Stimulated activated memory B cell treated with anti-CD40 and anti-IgM and Interleukin-4, amounts not matched to agents 10 μg/mL and 1 μg/mL and 100 μg/mL, for 72 hours (primary cell): ENCODE measurements at regions not wholly inside any gene's neighbourhood (a gene's known extent, or its start where the extent isn't known, plus 50 kb on each side); places are given as distances from the start of the nearest gene placed in this dataset.
"Not testable (repeated sequence)": the region's sequence is repeated elsewhere in the genome, so short reads cannot be mapped to it uniquely, and the experiment has no call there.

Experiments used
- ATAC-seq: fragments of 150-1000 bp; cut with Tn5 transposase; 2 replicates; pipeline ENCODE4 v1.10.0; 2021
- H3K27ac Mint-ChIP-seq: one replicate; pipeline ENCODE4 v1.8.0; 2022; ENCODE audit warnings: mild to moderate bottlenecking, mixed read lengths
- H3K27me3 Mint-ChIP-seq: one replicate; pipeline ENCODE4 v1.8.0; 2022; ENCODE audit warnings: mixed read lengths
- H3K36me3 Mint-ChIP-seq: one replicate; pipeline ENCODE4 v1.8.0; 2022; ENCODE audit warnings: mixed read lengths
- H3K4me1 Mint-ChIP-seq: one replicate; pipeline ENCODE4 v1.8.0; 2022; ENCODE audit warnings: mixed read lengths
- H3K4me3 Mint-ChIP-seq: one replicate; pipeline ENCODE4 v1.8.0; 2022; ENCODE audit warnings: mild to moderate bottlenecking, moderate library complexity, mixed read lengths
- H3K9me3 Mint-ChIP-seq: one replicate; pipeline ENCODE4 v1.8.0; 2022; ENCODE audit warnings: mixed read lengths

GRCh38 chr2:95763074-95763473 lies 171.3 kb downstream of the TRIM43 start:
- not testable (repeated sequence) for H3K27me3 Mint-ChIP-seq, ATAC-seq, H3K4me1 Mint-ChIP-seq, H3K27ac Mint-ChIP-seq, H3K36me3 Mint-ChIP-seq, H3K4me3 Mint-ChIP-seq, H3K9me3 Mint-ChIP-seq

DNA sequence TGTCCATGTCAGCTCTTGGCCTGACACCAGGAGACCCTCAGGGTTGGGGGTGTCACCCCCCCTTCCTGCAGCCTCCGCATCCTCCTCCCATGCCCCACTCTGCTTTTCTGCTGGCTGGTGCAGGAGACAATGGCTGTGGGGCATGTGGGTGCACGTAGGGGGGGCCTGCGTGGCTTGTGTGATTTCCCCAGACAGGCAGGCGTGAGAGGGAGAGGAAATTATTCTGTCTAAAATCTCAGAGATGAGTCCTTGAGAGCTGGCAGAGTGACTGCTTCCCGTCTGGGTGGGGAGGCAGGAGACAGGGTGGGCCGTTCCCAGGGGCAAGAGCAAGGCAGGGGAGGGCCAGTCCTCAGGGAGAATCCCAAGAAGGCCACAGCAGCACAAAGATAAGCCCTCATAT lies 173.2 kb downstream of the TRIM43 start:
- H3K4me1 Mint-ChIP-seq, H3K27me3 Mint-ChIP-seq, H3K4me3 Mint-ChIP-seq, H3K9me3 Mint-ChIP-seq, H3K27ac Mint-ChIP-seq, H3K36me3 Mint-ChIP-seq, ATAC-seq: not testable (repeated sequence)

DNA sequence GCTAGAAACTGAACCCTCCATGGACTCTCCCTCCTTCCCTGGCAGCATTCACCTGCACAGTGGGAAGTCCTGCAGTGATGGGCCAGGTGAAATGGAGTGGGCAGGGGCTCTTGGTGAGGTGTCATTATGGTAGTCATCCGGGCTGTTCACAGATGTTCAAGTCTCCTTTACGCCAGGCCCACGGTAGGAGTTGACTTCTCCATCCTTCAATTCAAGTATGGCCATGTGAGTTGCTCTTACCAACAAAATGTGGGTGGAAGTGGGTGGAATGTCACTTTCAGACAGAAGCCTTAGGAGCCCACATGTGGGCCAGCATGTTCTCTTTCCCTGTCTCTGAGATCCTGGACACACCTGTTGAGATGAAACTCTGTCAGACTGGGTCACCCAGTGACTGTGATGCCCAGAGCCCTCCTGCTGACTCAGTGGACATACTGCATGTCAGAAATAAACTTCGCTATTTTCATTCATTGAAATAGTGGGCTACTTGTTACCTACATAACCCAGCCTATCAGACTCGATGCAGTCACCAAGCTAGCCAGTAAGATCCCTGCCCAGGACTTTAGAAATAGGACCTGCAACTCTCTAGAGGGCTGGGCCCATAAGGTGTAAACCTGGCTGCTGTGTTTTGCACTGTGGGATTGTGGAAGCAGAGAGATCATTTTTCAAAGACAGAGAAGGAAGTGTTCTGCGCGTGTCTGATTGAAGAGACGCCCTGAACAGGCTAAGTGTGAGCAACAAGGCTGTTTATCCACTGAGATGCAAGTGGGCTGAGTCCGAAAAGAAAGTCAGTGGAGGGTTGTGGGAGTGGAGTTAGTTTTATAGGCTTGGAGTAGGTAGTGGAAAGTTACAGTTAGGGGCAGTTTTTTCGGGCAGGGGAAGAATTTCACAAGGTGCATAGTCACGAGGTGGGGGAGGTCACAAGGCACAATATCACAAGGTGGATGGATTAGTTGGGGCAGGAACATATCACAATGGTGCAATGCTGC lies 174.4 kb downstream of the TRIM43 start:
- not testable (repeated sequence) for H3K9me3 Mint-ChIP-seq, H3K27me3 Mint-ChIP-seq, H3K36me3 Mint-ChIP-seq, H3K4me3 Mint-ChIP-seq, ATAC-seq, H3K27ac Mint-ChIP-seq, H3K4me1 Mint-ChIP-seq

DNA sequence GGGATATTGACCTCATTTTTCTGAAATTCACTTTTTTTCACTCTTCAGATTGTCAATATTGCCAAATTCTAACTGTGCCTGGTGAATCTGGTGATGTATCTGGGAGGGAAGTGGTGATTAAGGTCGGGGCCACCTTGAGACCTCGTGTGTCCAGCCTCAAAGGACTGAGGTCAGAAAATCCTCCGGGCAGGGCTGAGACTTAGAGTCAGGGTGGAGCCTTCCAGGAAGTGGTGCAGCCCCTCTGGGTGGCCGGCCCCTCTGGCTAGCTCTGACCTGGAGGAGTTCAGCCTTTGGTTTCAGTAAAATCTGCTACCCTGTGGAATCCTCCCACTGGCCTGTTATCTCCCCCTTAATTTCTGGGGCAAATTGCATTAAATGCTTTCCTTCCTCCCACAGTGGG lies 175.7 kb downstream of the TRIM43 start:
- H3K27me3 Mint-ChIP-seq, ATAC-seq, H3K36me3 Mint-ChIP-seq, H3K4me3 Mint-ChIP-seq, H3K4me1 Mint-ChIP-seq, H3K9me3 Mint-ChIP-seq, H3K27ac Mint-ChIP-seq: not testable (repeated sequence)

DNA sequence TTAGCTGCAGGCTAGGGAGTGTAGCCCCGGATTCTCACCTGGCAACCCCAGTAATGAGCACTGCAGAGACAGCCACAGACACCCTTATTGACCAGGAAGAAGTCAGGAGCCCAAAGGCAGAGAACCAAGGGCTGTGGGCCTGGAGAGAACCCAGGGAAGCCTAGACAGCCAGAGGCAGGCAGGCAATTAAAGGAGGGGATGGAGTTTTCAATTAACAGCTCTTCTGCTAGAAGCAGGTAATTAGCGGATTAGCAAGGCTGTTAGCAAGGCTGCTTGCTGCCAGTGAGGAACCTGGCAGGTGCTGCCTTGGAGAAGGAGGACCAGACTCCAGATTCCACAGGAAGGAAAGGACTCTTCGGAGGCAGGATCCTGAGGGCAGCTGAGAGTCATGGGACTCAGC lies 176.1 kb downstream of the TRIM43 start:
- not testable (repeated sequence) for H3K4me1 Mint-ChIP-seq, H3K36me3 Mint-ChIP-seq, H3K27ac Mint-ChIP-seq, H3K9me3 Mint-ChIP-seq, H3K27me3 Mint-ChIP-seq, ATAC-seq, H3K4me3 Mint-ChIP-seq

DNA sequence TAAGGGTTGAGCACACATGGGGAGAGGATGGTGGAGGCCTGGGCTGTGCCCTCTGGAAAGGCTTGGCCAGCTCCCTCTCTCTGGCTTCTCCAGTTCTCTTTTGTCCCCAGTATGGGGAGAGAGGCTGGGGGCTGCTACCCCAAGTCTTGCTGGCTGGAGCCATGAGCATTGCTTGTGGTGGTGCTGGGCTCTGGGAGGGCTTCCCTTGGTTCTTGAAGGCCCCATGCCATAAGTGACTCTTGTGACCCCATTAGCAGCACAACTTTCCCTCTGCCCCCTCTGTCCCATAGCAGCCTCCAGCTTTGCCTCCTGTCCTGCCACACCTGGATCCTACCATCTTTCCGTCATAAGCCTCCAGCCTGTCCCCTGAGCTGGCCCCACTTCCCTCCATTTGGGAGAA lies 177.5 kb downstream of the TRIM43 start:
- H3K27ac Mint-ChIP-seq, H3K27me3 Mint-ChIP-seq, H3K4me3 Mint-ChIP-seq, H3K9me3 Mint-ChIP-seq, H3K4me1 Mint-ChIP-seq, H3K36me3 Mint-ChIP-seq, ATAC-seq: not testable (repeated sequence)

- not testable (repeated sequence) for H3K4me1 Mint-ChIP-seq, H3K27ac Mint-ChIP-seq, H3K27me3 Mint-ChIP-seq, H3K4me3 Mint-ChIP-seq, H3K36me3 Mint-ChIP-seq, H3K9me3 Mint-ChIP-seq, ATAC-seq
Observed at GRCh38 chr2:95770726-95771125, 178.9 kb downstream of the TRIM43 start.

GRCh38 chr2:95774322-95775192 lies 182.8 kb downstream of the TRIM43 start:
- not testable (repeated sequence) for H3K4me3 Mint-ChIP-seq, H3K9me3 Mint-ChIP-seq, ATAC-seq, H3K36me3 Mint-ChIP-seq, H3K4me1 Mint-ChIP-seq, H3K27me3 Mint-ChIP-seq, H3K27ac Mint-ChIP-seq

DNA sequence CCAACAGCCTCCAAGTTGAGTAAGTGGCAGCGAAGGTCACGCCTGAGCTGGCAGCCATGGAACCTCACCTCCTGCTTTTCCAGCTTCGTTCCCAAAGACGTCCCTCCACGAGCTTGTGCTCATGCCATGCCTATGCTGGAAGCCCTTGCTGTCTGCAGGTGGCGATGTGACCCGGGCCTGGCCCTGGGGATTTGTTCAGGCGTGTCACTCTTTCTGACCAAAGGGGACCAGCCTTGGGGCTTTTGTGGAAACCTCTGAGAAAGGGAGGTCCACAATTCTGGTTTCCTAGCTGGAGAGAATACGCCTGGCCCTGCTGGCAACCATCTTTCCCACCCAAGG lies 183.4 kb downstream of the TRIM43 start:
- H3K27me3 Mint-ChIP-seq, H3K27ac Mint-ChIP-seq, H3K4me1 Mint-ChIP-seq, H3K36me3 Mint-ChIP-seq, H3K4me3 Mint-ChIP-seq, H3K9me3 Mint-ChIP-seq: not testable (repeated sequence)
- ATAC-seq = peak; percentile 42
